Dermis microvascular lymphatic vessel endothelial cell (primary cell): ENCODE measurements at regions not wholly inside any gene's neighbourhood (a gene's known extent, or its start where the extent isn't known, plus 50 kb on each side); places are given as distances from the start of the nearest gene placed in this dataset.

Source experiments
- DNase-seq, 2 donors: peaks; one replicate each; pipeline versions ENCODE4 v3.0.0 to v3.0.0-alpha.2; 2010; ENCODE audit warnings: low read depth in 2 of 2

- no peak for DNase-seq
Measured at GRCh38 chr13:80618781-80619180, 277.9 kb upstream of the SPRY2 start.

DNA sequence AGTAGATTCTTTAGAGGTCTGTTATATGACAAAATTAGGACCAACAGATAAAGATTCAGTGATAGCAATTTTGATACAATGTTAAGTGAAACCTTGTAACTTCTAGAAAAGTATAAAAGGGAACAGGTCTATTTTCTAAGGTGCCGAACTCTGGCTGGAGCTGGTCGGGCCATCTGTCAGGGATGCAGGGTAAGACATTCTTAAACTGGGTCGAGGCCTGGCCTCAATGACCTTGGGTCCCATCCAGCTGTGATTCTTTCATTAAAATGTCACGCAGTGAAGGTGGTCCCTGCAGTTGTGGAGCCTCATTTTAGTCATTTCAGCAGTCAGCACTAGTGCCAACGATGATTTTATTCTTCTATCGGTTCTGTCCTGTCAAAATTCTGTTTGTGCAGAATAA is 271.9 kb upstream of the SPRY2 start:
- DNase-seq = no peak

DNA sequence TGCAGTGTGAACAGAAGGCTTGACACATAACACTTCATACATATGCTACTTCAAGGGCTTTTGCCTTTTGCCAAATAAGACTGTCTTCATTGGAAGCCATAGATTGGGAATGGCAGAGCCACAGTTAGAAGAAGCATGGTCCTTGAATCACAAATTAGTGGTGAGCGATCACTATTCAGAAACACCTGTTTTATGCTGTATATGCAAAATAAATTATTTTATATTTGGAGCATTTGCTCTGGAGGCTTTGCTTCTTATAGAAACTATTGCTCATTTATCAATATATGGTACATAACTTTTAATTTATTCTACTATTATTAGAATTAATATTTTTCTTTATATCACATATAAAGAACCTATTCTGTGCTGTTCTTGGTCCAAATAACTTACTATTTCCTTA is 270.4 kb upstream of the SPRY2 start:
- no peak for DNase-seq

- no peak for DNase-seq
Measured at GRCh38 chr13:80605716-80606115, 264.8 kb upstream of the SPRY2 start.

DNA sequence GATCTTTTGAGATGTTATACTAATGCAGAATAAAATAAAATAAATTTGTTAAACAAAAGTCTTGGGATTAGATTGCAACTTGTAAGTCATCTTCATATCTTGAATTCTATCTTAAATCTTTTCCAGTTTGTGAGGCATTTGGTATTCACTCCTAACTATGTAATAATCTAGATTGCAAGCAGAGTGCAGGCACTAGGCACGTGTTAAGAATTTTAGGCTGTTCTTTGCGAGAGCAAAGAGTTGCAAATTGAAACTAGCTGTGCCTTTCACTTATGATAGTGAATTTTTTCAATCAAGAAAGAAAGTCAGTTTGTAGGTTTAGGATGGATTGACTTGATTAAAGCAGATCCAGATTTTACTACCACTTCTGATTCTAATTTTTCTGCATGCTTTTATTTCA is 264.1 kb upstream of the SPRY2 start:
- DNase-seq = no peak

DNA sequence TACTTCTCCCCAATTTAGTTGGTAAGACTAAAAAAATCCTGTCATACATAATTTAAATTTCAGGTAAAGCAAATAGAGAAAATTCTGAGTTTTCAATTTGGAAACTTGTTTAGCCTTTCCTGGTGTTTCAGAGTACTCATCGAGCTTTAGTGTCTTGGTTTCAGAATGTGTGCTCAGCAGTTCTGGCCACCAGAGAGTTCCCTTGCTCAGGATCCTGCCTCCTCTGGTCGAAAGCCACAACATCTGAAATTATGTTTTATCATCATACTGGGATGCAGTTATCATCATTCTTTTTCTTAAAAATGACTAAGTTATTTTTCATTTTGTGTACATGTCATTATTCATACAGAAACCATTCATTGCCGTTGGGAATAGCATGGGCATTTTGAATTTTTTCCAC is 263.2 kb upstream of the SPRY2 start:
- no peak for DNase-seq

GRCh38 chr13:80603351-80603750 is 262.4 kb upstream of the SPRY2 start:
- no peak for DNase-seq

DNA sequence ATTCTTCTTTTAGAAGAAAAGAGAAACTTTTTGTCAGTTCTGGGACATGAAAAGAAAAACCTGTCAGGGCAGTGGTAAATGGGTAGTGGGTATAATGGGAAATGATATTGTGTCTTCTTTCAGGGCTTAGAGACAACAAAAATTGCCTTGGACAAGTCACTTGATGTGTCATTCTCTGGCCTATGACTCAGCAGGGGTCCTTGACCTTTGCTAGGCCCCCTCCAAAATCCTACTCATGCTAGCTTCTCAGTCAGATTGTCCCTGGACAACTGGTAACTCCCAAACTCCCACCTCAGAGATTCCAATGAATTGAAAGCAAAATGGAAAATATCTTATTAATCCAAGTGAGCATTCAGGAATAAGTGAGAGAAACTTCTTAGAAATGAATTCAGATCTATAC is 258.8 kb upstream of the SPRY2 start:
- DNase-seq = no peak

DNA sequence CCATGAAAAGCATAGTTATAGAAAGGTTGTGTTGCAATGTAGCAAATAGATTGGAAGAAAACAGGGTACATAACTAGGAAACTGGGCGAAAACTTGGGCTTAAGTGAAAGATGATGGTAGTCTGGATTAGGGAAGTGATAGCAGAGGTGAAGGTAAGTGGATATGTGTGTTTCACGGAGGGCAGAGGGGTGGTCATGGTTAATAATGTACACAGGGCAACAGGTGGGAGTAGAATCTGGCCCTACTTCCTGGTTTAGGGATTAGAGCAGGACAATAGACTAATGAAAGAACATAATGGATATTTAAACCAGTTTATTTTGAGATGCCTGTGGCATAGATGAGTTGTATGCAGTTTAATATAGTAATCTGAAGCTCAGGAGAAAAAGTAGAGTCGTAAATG is 257.3 kb upstream of the SPRY2 start:
- DNase-seq = no peak

GRCh38 chr13:80591976-80592740 is 251.2 kb upstream of the SPRY2 start:
- DNase-seq = no peak

DNA sequence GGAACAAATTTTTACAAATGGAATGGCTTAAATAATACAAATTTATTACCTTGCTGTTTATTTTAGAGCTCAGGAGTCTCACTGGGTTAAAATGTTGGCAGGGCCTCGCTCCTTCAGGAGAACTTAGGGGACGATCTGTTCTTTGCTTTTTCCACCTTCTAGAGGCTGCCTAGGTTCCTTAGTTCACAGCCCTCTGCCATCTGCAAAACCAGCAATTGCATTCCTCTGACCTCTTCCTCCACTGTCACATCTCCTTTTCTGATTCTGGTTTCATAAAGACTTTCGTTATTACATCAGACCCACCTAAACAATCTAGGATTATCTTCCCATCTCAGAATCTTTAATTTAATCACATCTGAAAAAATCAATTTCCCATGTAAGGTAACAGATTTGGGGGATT is 249.6 kb upstream of the SPRY2 start:
- DNase-seq = no peak

DNA sequence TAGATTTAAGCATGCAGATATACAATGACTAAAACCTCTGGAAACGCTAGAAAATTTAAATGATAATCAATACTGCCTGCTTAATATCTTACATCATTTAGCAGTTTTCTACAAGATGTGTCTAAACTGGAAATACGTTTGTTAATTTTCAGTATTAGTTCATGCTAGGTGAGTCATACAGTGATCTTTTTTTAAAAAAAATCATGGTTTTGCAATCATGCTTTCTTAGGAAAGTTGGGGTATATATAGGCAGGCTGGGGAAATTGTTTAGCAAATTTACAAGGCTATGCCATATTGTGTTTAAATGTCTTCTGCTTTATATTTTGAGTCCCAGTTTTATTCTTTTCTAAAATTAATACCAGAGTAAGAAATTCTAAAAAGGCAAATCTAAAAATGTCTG is 245.4 kb upstream of the SPRY2 start:
- no peak for DNase-seq

- no peak for DNase-seq
Measured at GRCh38 chr13:80585531-80585930, 244.6 kb upstream of the SPRY2 start.

- no peak for DNase-seq
Measured at GRCh38 chr13:80584785-80585184, 243.9 kb upstream of the SPRY2 start.

DNA sequence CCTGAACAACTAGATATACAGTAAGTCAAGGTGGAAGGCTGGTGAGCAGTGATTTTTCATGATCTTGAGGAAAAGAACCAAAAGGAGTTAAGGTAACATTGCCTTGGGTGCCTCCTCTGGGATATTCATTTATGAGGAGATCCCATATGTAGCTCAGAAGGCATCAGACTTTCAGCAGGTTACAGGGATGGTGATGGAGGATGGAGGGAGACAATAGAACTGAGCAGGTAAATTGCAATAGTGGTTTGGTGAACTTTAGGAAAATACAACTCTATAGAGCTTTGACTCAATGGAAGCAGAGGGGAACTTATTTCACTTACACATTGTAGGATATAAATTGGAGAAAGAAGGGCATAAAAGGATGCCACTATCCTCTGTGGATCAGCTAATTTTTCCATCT is 243.4 kb upstream of the SPRY2 start:
- DNase-seq = no peak

DNA sequence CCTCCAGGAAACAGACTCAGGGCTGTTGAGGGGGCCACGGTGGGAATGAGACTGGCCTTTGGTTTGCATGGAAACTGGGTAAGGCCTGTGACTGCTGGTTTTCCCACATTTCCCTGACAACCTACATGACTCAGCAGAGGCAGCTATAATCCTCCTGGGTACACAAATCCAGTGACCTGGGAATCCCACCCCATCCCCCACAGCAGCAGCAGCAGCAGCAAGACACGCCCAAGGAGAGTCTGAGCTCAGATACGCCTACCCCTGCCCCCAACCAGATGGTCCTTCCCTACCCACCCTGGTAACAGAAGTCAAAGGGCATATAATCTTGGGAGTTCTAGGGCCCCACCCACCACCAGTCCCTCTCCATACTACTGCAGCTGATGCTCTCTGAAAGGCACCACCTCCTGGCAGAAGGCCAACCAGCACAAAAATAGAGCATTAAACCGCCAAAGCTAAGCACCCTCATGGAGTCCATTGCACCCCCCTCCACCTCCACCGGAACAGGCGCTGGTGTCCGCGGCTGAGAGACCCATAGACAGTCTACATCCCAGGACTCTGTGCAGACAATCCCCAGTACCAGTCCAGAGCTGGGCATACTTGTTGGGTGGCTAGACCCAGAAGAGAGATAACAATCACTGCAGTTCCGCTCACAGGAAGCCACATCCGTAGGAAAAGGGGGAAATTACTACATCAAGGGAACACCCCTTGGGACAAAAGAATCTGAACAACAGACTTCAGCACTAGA is 237.2 kb upstream of the SPRY2 start:
- DNase-seq = no peak

DNA sequence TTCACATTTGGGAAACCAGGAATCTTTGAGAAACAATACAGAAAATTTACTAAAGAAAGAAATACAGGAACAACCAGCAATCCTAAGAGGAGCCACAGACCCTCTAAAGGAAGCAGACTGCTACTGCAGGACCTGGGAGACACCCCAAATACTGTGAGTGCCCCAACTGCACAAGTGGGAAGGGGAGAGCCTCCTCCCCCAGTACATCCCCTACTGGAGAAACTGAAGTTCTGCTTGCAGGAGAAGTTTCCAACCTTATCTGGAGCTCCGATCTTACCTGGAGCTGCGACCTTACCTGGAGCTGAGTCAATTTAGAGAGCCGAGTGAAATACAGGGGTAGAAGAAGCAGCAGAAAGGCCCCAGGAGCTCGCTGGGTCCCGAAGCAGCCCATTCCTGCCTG is 236.4 kb upstream of the SPRY2 start:
- no peak for DNase-seq

DNA sequence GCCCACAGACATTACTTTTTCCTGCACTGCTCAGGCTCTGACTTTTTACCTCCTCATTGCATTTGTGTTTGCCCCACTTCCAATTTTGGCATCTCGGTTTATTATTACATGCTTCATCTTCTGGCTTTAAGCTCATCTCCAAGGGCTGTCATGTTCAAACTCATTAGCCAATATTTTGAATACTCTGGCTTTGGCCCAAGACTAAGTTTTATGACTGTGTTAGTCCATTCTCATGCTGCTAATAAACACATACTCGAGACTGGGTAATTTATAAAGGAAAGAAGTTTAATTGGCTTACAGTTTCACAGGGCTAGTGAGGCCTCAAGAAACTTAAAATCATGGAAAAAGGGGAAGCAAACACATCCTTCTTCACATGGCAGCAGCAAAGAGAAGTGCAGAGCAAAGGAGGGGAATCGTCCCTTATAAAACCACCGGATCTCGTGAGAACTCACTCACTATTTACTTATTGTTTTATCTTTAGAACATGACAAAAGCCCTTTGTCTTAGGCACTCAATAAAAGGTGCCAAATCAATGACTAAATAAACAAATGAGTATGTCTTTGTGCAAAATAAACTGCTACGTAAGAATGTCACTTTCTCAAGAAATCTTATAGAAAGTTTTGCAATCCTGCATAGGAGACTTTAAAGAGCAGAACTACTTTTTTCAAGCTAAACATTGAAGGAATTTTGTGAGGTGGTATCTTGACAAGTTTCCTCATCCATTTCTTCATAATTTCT is 233.4 kb upstream of the SPRY2 start:
- no peak for DNase-seq

GRCh38 chr13:80572923-80573316 is 232.0 kb upstream of the SPRY2 start:
- no peak for DNase-seq

DNA sequence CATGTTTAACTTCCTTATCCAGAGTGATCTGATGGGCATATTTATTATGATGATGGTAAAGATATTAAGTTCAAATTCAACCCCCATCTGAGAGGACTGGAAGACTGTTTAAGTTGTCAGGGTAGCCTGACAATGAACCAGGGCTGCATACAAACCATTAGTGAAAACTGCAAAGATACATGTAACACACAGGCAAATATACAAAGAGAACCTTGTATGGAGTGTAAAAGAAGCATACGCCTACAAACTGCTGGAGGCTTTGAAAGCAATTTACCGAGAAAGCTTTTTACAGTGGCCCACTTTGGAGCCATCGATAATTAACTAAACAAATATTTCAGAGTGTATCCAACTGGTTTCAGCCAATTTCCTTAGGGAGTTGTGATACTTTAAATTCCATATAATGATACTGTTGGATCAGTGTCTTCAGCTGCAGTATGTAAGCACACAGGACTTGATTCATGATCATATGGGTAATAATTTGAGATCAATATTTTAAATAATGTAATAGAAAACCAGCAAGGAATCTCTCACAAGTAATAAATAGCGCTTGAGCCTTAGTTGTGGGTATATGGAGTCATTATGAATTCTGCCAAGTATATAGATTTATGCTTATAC is 231.5 kb upstream of the SPRY2 start:
- no peak for DNase-seq

GRCh38 chr13:80571346-80572307 is 230.7 kb upstream of the SPRY2 start:
- no peak for DNase-seq
